Nephron (organoid): ENCODE measurements at regions not wholly inside any gene's neighbourhood (a gene's known extent, or its start where the extent isn't known, plus 50 kb on each side); places are given as distances from the start of the nearest gene placed in this dataset.

Source experiments
- H3K27ac Mint-ChIP-seq, 3 experiments: 2 replicates each; pipeline ENCODE4 v1.8.0; 2020; ENCODE audit warnings: mixed read lengths in 3 of 3, mild to moderate bottlenecking in 2 of 3, moderate library complexity in 1 of 3
- H3K27me3 Mint-ChIP-seq: 2 replicates; pipeline ENCODE4 v1.8.0; 2021; ENCODE audit warnings: low read depth, mild to moderate bottlenecking, moderate library complexity, mixed read lengths
- H3K36me3 Mint-ChIP-seq: 2 replicates; pipeline ENCODE4 v1.8.0; 2020; ENCODE audit warnings: low read depth, mixed read lengths
- H3K4me1 Mint-ChIP-seq: 2 replicates; pipeline ENCODE4 v1.8.0; 2020; ENCODE audit warnings: mixed read lengths
- H3K4me3 Mint-ChIP-seq, 3 experiments: 2 replicates each; pipeline ENCODE4 v1.8.0; 2020; ENCODE audit warnings: mild to moderate bottlenecking in 3 of 3, mixed read lengths in 3 of 3, moderate library complexity in 2 of 3
- H3K9me3 Mint-ChIP-seq: 2 replicates; pipeline ENCODE4 v1.8.0; 2020; ENCODE audit warnings: mixed read lengths
- TF ChIP-seq, protein P1 (sequence below), 3 experiments: fragments of 200-600 bp; sonication (generic); IDR thresholded peaks; one replicate each; pipeline ENCODE4 v1.5.0; 2021; ENCODE audit warnings: antibody characterized with exemption in 3 of 3; ENCODE audit not compliant: unreplicated experiment in 3 of 3

DNA sequence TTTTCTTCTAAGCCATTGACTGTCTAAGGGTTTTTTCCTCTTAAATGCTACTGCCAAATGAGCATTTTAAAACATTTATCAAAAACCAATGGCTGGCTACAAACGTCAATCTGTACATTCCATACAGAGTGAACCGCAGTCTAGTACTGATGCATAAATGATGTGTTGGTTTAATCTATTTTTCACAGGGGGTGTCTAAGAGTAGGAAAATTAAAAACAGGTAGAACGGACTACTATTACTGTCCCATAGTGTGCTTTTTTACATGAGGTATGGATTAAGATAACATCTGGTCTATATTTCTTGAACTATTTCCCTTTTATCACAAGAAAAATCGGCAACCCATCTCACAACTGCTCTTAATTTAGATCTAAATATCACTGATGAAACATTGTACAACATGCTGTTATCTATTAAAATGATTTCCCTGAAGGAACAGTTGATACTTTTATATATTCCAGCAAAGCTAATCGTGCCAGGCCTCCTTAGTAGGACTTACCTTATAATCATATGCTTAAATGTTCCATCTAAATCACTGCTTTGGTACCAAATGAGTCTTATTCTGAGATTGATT, 172.9 kb upstream of the CDKN3 start:
- Mint-ChIP-seq H3K4me3 (no peak overlapping the region), H3K9me3 (no peaks in the 10 kb centered on the region), H3K27me3 (peaks cover 41% of the 10 kb centered on the region), H3K4me1 (peaks cover 59% of the 10 kb centered on the region), H3K27ac (no peak overlapping the region), H3K36me3 (no peaks in the 10 kb centered on the region)
- TF ChIP-seq, protein P1, sequence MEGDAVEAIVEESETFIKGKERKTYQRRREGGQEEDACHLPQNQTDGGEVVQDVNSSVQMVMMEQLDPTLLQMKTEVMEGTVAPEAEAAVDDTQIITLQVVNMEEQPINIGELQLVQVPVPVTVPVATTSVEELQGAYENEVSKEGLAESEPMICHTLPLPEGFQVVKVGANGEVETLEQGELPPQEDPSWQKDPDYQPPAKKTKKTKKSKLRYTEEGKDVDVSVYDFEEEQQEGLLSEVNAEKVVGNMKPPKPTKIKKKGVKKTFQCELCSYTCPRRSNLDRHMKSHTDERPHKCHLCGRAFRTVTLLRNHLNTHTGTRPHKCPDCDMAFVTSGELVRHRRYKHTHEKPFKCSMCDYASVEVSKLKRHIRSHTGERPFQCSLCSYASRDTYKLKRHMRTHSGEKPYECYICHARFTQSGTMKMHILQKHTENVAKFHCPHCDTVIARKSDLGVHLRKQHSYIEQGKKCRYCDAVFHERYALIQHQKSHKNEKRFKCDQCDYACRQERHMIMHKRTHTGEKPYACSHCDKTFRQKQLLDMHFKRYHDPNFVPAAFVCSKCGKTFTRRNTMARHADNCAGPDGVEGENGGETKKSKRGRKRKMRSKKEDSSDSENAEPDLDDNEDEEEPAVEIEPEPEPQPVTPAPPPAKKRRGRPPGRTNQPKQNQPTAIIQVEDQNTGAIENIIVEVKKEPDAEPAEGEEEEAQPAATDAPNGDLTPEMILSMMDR (IDR thresholded peaks at IDR 0.05; ENCODE audit: unreplicated experiment in 3 of 3), result no peak

DNA sequence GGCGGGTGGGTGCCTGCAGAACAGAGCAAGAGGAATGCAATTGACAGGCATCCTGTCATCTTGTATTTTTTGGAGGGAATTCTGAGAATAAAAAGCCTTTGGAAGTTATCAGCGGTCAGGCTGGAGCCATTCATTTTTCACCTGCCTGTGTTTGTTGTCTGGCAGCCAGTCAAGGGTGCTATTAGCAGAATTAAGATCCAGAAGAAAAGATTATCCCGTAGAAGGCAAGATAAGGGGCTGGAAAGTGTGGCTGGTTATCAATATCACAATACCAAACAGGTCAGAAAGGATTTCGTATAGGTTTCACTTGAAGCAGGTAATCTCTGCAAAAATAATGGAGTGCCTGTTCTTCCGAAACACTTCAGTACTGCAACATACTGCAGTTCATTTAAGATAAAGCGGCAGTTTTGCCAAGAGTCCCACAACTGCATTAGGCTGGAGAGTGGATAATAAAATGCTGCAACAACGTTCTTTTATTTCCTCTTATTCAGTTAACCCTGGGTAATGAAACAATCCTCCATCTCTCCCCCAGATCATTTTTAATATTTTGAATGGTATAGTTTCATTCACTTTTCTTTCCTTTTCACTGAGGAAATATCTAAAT, 171.2 kb upstream of the CDKN3 start:
- no peaks in the 10 kb centered on the region for H3K36me3 Mint-ChIP-seq
- peaks cover 27% of the 10 kb centered on the region for H3K27me3 Mint-ChIP-seq
- no peaks in the 10 kb centered on the region for H3K9me3 Mint-ChIP-seq
- TF ChIP-seq, protein P1 (IDR thresholded peaks at IDR 0.05; ENCODE audit: unreplicated experiment in 3 of 3), result no peak
- H3K4me1 Mint-ChIP-seq, result peaks cover 54% of the 10 kb centered on the region
- H3K27ac Mint-ChIP-seq, result no peak overlapping the region
- H3K4me3 Mint-ChIP-seq, result no peak overlapping the region

DNA sequence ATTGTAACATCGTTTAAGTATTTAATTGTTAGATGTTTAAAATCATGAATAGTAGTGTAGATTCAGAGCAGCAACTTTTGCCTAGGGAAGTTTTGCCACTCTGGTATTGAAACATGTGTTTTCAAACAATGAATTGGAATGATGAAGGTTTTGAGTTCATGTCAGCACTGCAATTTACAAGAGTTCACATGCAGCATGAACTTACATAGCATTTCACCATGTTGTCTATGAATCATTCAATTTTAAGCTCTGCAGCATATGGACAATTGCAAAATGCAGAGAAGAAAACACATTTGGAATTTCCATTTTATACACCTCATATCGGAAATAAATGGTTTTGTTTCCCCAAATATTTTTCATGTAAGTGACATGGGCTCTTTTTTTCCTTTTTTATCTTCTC, 170.7 kb upstream of the CDKN3 start:
- Mint-ChIP-seq H3K27ac (no peak overlapping the region), H3K9me3 (no peaks in the 10 kb centered on the region), H3K27me3 (peaks cover 24% of the 10 kb centered on the region), H3K36me3 (no peaks in the 10 kb centered on the region), H3K4me1 (peaks cover 54% of the 10 kb centered on the region), H3K4me3 (no peak overlapping the region)
- TF ChIP-seq, protein P1 (IDR thresholded peaks at IDR 0.05; ENCODE audit: unreplicated experiment in 3 of 3), result no peak

DNA sequence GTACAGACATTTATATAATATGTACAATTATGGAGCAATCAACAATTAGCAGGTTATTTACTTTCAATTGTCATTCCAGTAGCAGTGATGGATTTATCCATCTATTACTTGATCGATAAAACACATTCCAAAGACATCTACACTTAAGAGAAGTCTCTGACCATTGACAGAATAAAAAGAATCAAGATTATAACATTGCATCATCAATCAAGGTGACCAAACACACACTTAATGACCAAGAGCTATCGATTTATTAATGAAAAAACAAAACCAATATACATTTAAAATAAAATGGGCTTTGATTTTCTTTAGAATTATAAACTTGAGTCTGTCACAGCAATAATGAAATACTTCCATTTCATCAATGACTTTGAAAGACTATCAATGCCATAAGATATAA, 170.2 kb upstream of the CDKN3 start:
- H3K27me3 Mint-ChIP-seq, result peaks cover 24% of the 10 kb centered on the region
- TF ChIP-seq, protein P1 (IDR thresholded peaks at IDR 0.05; ENCODE audit: unreplicated experiment in 3 of 3), result no peak

DNA sequence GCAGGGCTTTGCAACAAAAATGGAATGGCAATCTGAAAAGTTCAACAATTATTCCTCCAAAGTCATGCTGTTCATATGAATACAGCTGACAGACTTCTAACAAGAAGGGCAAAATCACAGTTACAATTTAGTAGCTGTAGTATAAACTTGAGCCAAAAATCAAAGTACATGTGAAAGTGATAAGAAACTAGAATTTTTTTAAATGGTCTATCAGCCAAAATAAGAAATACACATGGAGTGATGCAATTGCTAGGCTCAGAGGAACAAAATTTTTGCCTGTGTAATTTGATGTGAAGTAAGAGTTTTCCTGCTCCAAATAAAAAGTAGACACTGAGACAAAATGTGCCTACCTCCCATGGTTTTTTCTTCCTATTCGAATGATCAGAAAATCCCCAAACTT, 167.7 kb upstream of the CDKN3 start:
- TF ChIP-seq, protein P1 (IDR thresholded peaks at IDR 0.05; ENCODE audit: unreplicated experiment in 3 of 3), result no peak
- H3K36me3 Mint-ChIP-seq, result peaks cover 3% of the 10 kb centered on the region
- peaks cover 13% of the 10 kb centered on the region for H3K27me3 Mint-ChIP-seq
- H3K27ac Mint-ChIP-seq, result no peak overlapping the region
- peaks cover 10% of the 10 kb centered on the region for H3K9me3 Mint-ChIP-seq
- H3K4me3 Mint-ChIP-seq, result no peak overlapping the region
- peaks cover 30% of the 10 kb centered on the region for H3K4me1 Mint-ChIP-seq

More for the DNA sequence above, 170.2 kb upstream of the CDKN3 start:
- H3K27ac Mint-ChIP-seq, result no peak overlapping the region
- peaks cover 53% of the 10 kb centered on the region for H3K4me1 Mint-ChIP-seq
- H3K9me3 Mint-ChIP-seq, result no peaks in the 10 kb centered on the region
- H3K36me3 Mint-ChIP-seq, result no peaks in the 10 kb centered on the region
- no peak overlapping the region for H3K4me3 Mint-ChIP-seq

DNA sequence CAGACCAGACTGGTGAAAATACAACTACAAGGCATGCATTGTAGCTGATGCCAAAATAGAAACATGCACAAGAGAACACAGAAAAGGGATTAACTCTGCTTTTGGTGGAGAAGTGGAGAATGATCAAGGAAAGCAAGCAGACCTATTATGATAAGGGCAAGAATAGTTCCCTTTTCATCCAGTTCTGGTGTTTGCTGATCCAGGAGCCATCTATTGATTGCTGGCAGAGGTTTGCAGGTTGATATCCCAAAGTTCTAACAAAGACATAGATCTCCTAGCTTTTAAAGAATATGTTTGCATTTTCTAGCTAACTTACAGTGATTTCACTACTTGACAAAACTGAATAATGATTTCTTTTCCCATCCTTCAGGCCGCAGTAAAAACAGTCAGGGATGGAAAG, 166.2 kb upstream of the CDKN3 start:
- peaks cover 3% of the 10 kb centered on the region for H3K27me3 Mint-ChIP-seq
- TF ChIP-seq, protein P1 (IDR thresholded peaks at IDR 0.05; ENCODE audit: unreplicated experiment in 3 of 3), result no peak
- peaks cover 10% of the 10 kb centered on the region for H3K36me3 Mint-ChIP-seq
- no peak overlapping the region for H3K4me3 Mint-ChIP-seq
- H3K27ac Mint-ChIP-seq, result peak overlapping the region in 2 of 3 experiments; percentile 2 to 6
- H3K4me1 Mint-ChIP-seq, result peaks cover 20% of the 10 kb centered on the region
- peaks cover 18% of the 10 kb centered on the region for H3K9me3 Mint-ChIP-seq
